Panc1 (cell line): ENCODE measurements at regions not wholly inside any gene's neighbourhood (a gene's known extent, or its start where the extent isn't known, plus 50 kb on each side); places are given as distances from the start of the nearest gene placed in this dataset.

Experiments used
- ATAC-seq: fragments of 200-7000 bp; cut with Tn5 transposase; 2 replicates; pipeline ENCODE4 v1.9.1; 2020; ENCODE audit warnings: mild to moderate bottlenecking, moderate library complexity
- BruUV-seq: library from RNA; stranded (reverse); fragments of 400-500 nt; replicated peaks from 2 replicates; lab custom pipeline; 2021; lab: Mats Ljungman, UMichigan
- CTCF ChIA-PET: fragments of 300-600 bp; sonication (Branson Sonifier 250); formaldehyde crosslinking; loops from one replicate; lab custom pipeline; 2022; ENCODE audit warnings: antibody characterized with exemption; lab: Charles Lee
- POLR2A ChIA-PET: fragments of 300-600 bp; sonication (Branson Sonifier 250); formaldehyde crosslinking; loops from one replicate; lab custom pipeline; 2022; ENCODE audit warnings: antibody characterized with exemption; lab: Charles Lee
- DNase-seq: peaks from one replicate; pipeline ENCODE4 v3.0.0-alpha.2; 2010; ENCODE audit warnings: low read depth, low spot score
- H3K27ac ChIP-seq: 2 replicates; pipeline ENCODE4 v1.5.1; 2011; ENCODE audit warnings: mild to moderate bottlenecking, low read length, inconsistent platforms
- H3K27me3 ChIP-seq: fragments of 200-500 bp; sonication (Bioruptor generic); 2 replicates; pipeline ENCODE4 v1.6.0; 2014; ENCODE audit warnings: low read length, inconsistent platforms; ENCODE audit not compliant: control insufficient read depth, insufficient read depth
- H3K36me3 ChIP-seq: fragments of 200-500 bp; sonication (Bioruptor generic); 2 replicates; pipeline ENCODE4 v1.5.1; 2014; ENCODE audit warnings: inconsistent platforms, mild to moderate bottlenecking, low read length, moderate library complexity; ENCODE audit not compliant: control insufficient read depth, insufficient read depth
- H3K4me1 ChIP-seq: 2 replicates; pipeline ENCODE4 v1.5.1; 2011; ENCODE audit warnings: inconsistent platforms, mild to moderate bottlenecking, low read length, moderate library complexity; ENCODE audit not compliant: control insufficient read depth, insufficient read depth
- H3K4me3 ChIP-seq, 2 experiments: 2 replicates each; pipeline ENCODE4 v1.5.1; 2011 to 2012; ENCODE audit warnings: low read depth in 2 of 2, low read length in 2 of 2, mild to moderate bottlenecking in 2 of 2, inconsistent platforms in 1 of 2, moderate library complexity in 1 of 2
- H3K9me3 ChIP-seq: fragments of 200-500 bp; sonication (Bioruptor generic); 2 replicates; pipeline ENCODE4 v1.5.1; 2014; ENCODE audit warnings: low read depth, mild to moderate bottlenecking, inconsistent platforms, low read length, moderate library complexity; ENCODE audit not compliant: control insufficient read depth, insufficient read depth
- POLR2AphosphoS5 ChIP-seq: IDR thresholded peaks from 2 replicates; pipeline ENCODE4 v1.6.1; 2012; ENCODE audit warnings: mild to moderate bottlenecking, low read depth, low read length, moderate library complexity
- SIN3A ChIP-seq: IDR thresholded peaks from 2 replicates; pipeline ENCODE4 v1.6.1; 2012; ENCODE audit warnings: low read depth, mild to moderate bottlenecking, low read length, moderate library complexity, borderline replicate concordance; ENCODE audit not compliant: insufficient read depth
- TCF7L2 ChIP-seq: IDR thresholded peaks from 2 replicates; pipeline ENCODE4 v1.6.1; 2011; ENCODE audit warnings: mild to moderate bottlenecking, low read depth, low read length, inconsistent platforms
- in situ Hi-C: cut with HindIII; loops from 2 replicates; pipeline ENCODE4 v1.10.0; 2016; ENCODE audit warnings: low sequenced_read_pairs, low pct_unique_long_range_greater_than_20kb
- intact Hi-C: fragments of 100-400 bp; cut with micrococcal nuclease; formaldehyde crosslinking; loops from one replicate; pipeline ENCODE4 v1.10.0; 2022; ENCODE audit not compliant: unreplicated experiment
- TF ChIP-seq, protein P1 (sequence below), 2 experiments: IDR thresholded peaks; 2 replicates each; pipeline ENCODE4 v1.6.1; 2011 to 2012; ENCODE audit warnings: low read depth in 2 of 2, control low read depth in 1 of 2, low read length in 1 of 2, mild to moderate bottlenecking in 1 of 2, moderate library complexity in 1 of 2; ENCODE audit not compliant: insufficient read depth in 1 of 2
- TF ChIP-seq, protein P2 (sequence below): fragments of 450-650 bp; IDR thresholded peaks from 2 replicates; pipeline ENCODE4 v1.5.1; 2017; ENCODE audit warnings: mild to moderate bottlenecking

DNA sequence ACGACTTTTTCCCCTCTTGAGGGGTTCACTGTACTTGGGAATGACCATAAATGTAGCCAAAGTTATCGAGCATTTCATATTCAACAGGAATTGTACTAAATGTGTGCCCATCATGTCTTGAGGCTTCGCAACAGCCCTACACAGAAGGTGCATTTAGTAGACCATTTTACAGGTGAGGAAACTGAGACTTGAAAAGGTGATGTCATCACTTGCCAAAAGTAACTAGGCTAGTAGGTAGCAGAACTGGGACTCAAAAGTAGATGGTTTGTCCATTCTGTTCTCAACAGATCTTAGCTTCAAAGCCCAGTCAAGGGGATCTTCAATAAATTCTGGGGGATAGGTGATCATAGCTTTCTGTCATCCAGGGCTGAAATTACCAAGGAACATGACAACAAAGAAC is 782.2 kb downstream of the MED13L start:
- ChIA-PET POLR2A (no interaction called here), CTCF (no interaction called here)
- in situ Hi-C loops, result no loop called here
- Histone ChIP-seq H3K9me3 (no peaks in the 10 kb centered on the region), H3K27me3 (no peaks in the 10 kb centered on the region; the same call in 1 of the 2 replicates), H3K4me1 (no peaks in the 10 kb centered on the region), H3K27ac (no peak overlapping the region), H3K4me3 (no peak overlapping the region), H3K36me3 (no peaks in the 10 kb centered on the region)
- ATAC-seq, result no peak
- TF ChIP-seq POLR2AphosphoS5, result no peak
- no peak for TF ChIP-seq TCF7L2
- BruUV-seq, result no TSS peak
- no peak for DNase-seq
- intact Hi-C loops, result no loop called here

DNA sequence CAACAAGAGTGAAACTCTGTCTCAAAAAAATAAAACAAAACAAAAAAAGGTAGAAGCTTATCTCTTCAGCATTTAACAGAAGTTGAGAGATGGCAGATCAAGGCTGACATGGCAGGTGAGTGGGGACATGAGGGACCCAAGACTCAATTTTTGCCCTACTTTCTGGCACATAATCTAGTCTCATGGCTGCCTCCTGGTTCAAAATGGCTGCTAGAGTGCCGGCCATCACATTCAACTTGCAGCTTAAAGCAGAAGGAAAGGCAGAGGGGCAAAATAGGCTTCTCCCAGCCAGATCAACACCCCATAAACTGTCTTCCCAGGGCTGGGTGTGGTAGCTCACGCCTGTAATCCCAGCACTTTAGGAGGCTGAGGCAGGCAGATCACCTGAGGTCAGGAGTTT is 784.9 kb downstream of the MED13L start:
- ChIA-PET POLR2A (no interaction called here), CTCF (no interaction called here)
- Histone ChIP-seq H3K4me3 (no peak overlapping the region), H3K36me3 (no peaks in the 10 kb centered on the region), H3K9me3 (no peaks in the 10 kb centered on the region), H3K4me1 (no peaks in the 10 kb centered on the region), H3K27me3 (no peaks in the 10 kb centered on the region; the same call in 1 of the 2 replicates), H3K27ac (no peak overlapping the region)
- DNase-seq, result no peak
- intact Hi-C loops (no loop called here), in situ Hi-C loops (no loop called here)
- BruUV-seq, result no TSS peak
- no peak for TF ChIP-seq POLR2AphosphoS5
- TF ChIP-seq, protein P1, sequence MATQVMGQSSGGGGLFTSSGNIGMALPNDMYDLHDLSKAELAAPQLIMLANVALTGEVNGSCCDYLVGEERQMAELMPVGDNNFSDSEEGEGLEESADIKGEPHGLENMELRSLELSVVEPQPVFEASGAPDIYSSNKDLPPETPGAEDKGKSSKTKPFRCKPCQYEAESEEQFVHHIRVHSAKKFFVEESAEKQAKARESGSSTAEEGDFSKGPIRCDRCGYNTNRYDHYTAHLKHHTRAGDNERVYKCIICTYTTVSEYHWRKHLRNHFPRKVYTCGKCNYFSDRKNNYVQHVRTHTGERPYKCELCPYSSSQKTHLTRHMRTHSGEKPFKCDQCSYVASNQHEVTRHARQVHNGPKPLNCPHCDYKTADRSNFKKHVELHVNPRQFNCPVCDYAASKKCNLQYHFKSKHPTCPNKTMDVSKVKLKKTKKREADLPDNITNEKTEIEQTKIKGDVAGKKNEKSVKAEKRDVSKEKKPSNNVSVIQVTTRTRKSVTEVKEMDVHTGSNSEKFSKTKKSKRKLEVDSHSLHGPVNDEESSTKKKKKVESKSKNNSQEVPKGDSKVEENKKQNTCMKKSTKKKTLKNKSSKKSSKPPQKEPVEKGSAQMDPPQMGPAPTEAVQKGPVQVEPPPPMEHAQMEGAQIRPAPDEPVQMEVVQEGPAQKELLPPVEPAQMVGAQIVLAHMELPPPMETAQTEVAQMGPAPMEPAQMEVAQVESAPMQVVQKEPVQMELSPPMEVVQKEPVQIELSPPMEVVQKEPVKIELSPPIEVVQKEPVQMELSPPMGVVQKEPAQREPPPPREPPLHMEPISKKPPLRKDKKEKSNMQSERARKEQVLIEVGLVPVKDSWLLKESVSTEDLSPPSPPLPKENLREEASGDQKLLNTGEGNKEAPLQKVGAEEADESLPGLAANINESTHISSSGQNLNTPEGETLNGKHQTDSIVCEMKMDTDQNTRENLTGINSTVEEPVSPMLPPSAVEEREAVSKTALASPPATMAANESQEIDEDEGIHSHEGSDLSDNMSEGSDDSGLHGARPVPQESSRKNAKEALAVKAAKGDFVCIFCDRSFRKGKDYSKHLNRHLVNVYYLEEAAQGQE (IDR thresholded peaks at IDR 0.05; ENCODE audit: insufficient read depth in 1 of 2, low read depth in 2 of 2, low read length in 1 of 2), result no peak
- no peak for TF ChIP-seq SIN3A
- TF ChIP-seq, protein P2, sequence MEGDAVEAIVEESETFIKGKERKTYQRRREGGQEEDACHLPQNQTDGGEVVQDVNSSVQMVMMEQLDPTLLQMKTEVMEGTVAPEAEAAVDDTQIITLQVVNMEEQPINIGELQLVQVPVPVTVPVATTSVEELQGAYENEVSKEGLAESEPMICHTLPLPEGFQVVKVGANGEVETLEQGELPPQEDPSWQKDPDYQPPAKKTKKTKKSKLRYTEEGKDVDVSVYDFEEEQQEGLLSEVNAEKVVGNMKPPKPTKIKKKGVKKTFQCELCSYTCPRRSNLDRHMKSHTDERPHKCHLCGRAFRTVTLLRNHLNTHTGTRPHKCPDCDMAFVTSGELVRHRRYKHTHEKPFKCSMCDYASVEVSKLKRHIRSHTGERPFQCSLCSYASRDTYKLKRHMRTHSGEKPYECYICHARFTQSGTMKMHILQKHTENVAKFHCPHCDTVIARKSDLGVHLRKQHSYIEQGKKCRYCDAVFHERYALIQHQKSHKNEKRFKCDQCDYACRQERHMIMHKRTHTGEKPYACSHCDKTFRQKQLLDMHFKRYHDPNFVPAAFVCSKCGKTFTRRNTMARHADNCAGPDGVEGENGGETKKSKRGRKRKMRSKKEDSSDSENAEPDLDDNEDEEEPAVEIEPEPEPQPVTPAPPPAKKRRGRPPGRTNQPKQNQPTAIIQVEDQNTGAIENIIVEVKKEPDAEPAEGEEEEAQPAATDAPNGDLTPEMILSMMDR, result no peak
- no peak for TF ChIP-seq TCF7L2
- no peak for ATAC-seq

DNA sequence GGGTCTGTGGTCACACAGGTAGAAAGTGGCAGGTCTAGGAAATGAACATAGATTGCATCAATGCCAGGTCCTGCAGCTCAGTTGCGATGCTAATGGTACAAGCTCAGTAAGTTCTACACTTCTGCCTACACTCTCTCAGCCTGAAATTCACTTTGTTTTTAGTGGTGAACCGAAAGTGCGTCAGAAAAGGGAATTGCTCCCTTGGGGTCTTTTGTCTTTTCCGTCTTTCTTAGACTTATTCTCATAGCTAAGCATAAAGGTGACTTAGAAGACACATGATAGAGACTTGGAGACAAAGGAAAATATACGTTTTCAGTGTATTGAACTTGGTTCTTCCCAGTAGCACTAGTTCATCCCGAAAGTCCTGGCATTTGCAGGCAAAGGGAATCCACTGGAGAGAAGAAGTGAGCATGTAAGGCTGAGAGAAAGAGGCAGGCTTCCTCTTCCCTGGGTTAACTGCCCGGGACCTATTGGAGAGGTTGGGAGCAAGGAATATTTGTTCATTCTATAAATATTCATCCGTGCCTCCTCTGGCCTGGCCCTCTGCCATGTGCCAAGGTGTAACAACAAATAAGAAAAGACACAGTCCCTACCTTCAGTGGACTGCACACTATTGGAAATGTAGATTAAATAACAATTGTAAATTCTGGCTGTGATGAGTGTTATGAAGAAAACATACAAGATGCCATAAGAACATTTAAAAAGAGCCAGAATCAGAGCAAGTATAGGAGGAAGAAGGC is 785.8 kb downstream of the MED13L start:
- Histone ChIP-seq H3K27ac (no peak overlapping the region), H3K4me3 (no peak overlapping the region), H3K36me3 (no peaks in the 10 kb centered on the region), H3K4me1 (no peaks in the 10 kb centered on the region), H3K9me3 (no peaks in the 10 kb centered on the region), H3K27me3 (no peaks in the 10 kb centered on the region; the same call in 1 of the 2 replicates)
- intact Hi-C loops, result no loop called here
- ATAC-seq (no peak), DNase-seq (no peak)
- no peak for TF ChIP-seq SIN3A
- TF ChIP-seq, protein P2, result no peak
- no peak for TF ChIP-seq POLR2AphosphoS5
- TF ChIP-seq, protein P1 (IDR thresholded peaks at IDR 0.05; ENCODE audit: insufficient read depth in 1 of 2, low read depth in 2 of 2, low read length in 1 of 2), result no peak
- TF ChIP-seq TCF7L2, result no peak
- in situ Hi-C loops, result no loop called here
- no TSS peak for BruUV-seq
- ChIA-PET CTCF (no interaction called here), POLR2A (no interaction called here)
